ENCODE measurements at regions not wholly inside any gene's neighbourhood (a gene's known extent, or its start where the extent isn't known, plus 50 kb on each side); places are given as distances from the start of the nearest gene placed in this dataset.
"Not testable (repeated sequence)": the region's sequence is repeated elsewhere in the genome, so short reads cannot be mapped to it uniquely, and the experiment has no call there.

GRCh38 chr3:150238048-150238802, 169.9 kb upstream of the TSC22D2 start:
- Histone ChIP-seq H3K9ac (ENCODE audit: low read length) (no peak overlapping the region), H3K4me3 (ENCODE audit: low read depth in 1 of 2, low read length in 2 of 2) (no peak overlapping the region), H3K36me3 (ENCODE audit: insufficient read depth, low read length) (no peaks in the 10 kb centered on the region), H3K27ac (ENCODE audit: low read depth, low read length) (no peak overlapping the region), H3K4me1 (ENCODE audit: insufficient read depth, low read length) (peaks cover 54% of the 10 kb centered on the region), H3K9me3 (ENCODE audit: low read length) (no peaks in the 10 kb centered on the region), H3K27me3 (ENCODE audit: control insufficient read depth in 1 of 2, insufficient read depth in 2 of 2, low read length in 2 of 2) (no peaks in the 10 kb centered on the region)

- Histone ChIP-seq H3K36me3 (ENCODE audit: insufficient read depth, low read length) (no peaks in the 10 kb centered on the region), H3K27ac (ENCODE audit: low read depth, low read length) (no peak overlapping the region), H3K9me3 (ENCODE audit: low read length) (no peaks in the 10 kb centered on the region), H3K27me3 (ENCODE audit: control insufficient read depth in 1 of 2, insufficient read depth in 2 of 2, low read length in 2 of 2) (no peaks in the 10 kb centered on the region), H3K4me3 (ENCODE audit: low read depth in 1 of 2, low read length in 2 of 2) (peak overlapping the region in 1 of 2 donors; percentile 5), H3K9ac (ENCODE audit: low read length) (no peak overlapping the region), H3K4me1 (ENCODE audit: insufficient read depth, low read length) (peaks cover 59% of the 10 kb centered on the region)
These were observed 170.6 kb upstream of the TSC22D2 start for GRCh38 chr3:150237490-150237889.

GRCh38 chr3:150236316-150237082, 171.6 kb upstream of the TSC22D2 start:
- H3K9ac ChIP-seq (ENCODE audit: low read length), result no peak overlapping the region
- H3K27ac ChIP-seq (ENCODE audit: low read depth, low read length), result no peak overlapping the region
- H3K36me3 ChIP-seq (ENCODE audit: insufficient read depth, low read length), result no peaks in the 10 kb centered on the region
- H3K4me3 ChIP-seq (ENCODE audit: low read depth in 1 of 2, low read length in 2 of 2), result no peak overlapping the region
- no peaks in the 10 kb centered on the region for H3K9me3 ChIP-seq (ENCODE audit: low read length)
- H3K4me1 ChIP-seq (ENCODE audit: insufficient read depth, low read length), result peaks cover 53% of the 10 kb centered on the region
- H3K27me3 ChIP-seq (ENCODE audit: control insufficient read depth in 1 of 2, insufficient read depth in 2 of 2, low read length in 2 of 2), result no peaks in the 10 kb centered on the region

GRCh38 chr3:150235799-150236198, 172.3 kb upstream of the TSC22D2 start:
- H3K9ac ChIP-seq (ENCODE audit: low read length), result no peak overlapping the region
- peaks cover 53% of the 10 kb centered on the region for H3K4me1 ChIP-seq (ENCODE audit: insufficient read depth, low read length)
- H3K27ac ChIP-seq (ENCODE audit: low read depth, low read length), result peak overlapping the region; percentile 27
- H3K4me3 ChIP-seq (ENCODE audit: low read depth in 1 of 2, low read length in 2 of 2), result no peak overlapping the region
- no peaks in the 10 kb centered on the region for H3K36me3 ChIP-seq (ENCODE audit: insufficient read depth, low read length)
- no peaks in the 10 kb centered on the region for H3K27me3 ChIP-seq (ENCODE audit: control insufficient read depth in 1 of 2, insufficient read depth in 2 of 2, low read length in 2 of 2)
- no peaks in the 10 kb centered on the region for H3K9me3 ChIP-seq (ENCODE audit: low read length)

GRCh38 chr3:150232992-150233451, 175.1 kb upstream of the TSC22D2 start:
- Histone ChIP-seq H3K27me3 (ENCODE audit: control insufficient read depth in 1 of 2, insufficient read depth in 2 of 2, low read length in 2 of 2) (no peaks in the 10 kb centered on the region), H3K4me1 (ENCODE audit: insufficient read depth, low read length) (peaks cover 41% of the 10 kb centered on the region), H3K36me3 (ENCODE audit: insufficient read depth, low read length) (no peaks in the 10 kb centered on the region), H3K9ac (ENCODE audit: low read length) (no peak overlapping the region), H3K27ac (ENCODE audit: low read depth, low read length) (peak overlapping the region; percentile 38), H3K9me3 (ENCODE audit: low read length) (no peaks in the 10 kb centered on the region), H3K4me3 (ENCODE audit: low read depth in 1 of 2, low read length in 2 of 2) (no peak overlapping the region)

- Histone ChIP-seq H3K4me3 (ENCODE audit: low read depth in 1 of 2, low read length in 2 of 2) (no peak overlapping the region), H3K27me3 (ENCODE audit: control insufficient read depth in 1 of 2, insufficient read depth in 2 of 2, low read length in 2 of 2) (no peaks in the 10 kb centered on the region), H3K9ac (ENCODE audit: low read length) (no peak overlapping the region), H3K36me3 (ENCODE audit: insufficient read depth, low read length) (no peaks in the 10 kb centered on the region), H3K4me1 (ENCODE audit: insufficient read depth, low read length) (peaks cover 12% of the 10 kb centered on the region), H3K27ac (ENCODE audit: low read depth, low read length) (no peak overlapping the region), H3K9me3 (ENCODE audit: low read length) (no peaks in the 10 kb centered on the region)
These were observed 178.1 kb upstream of the TSC22D2 start for GRCh38 chr3:150230037-150230436.

- H3K36me3 ChIP-seq (ENCODE audit: insufficient read depth, low read length); H3K27ac ChIP-seq (ENCODE audit: low read depth, low read length); H3K4me1 ChIP-seq (ENCODE audit: insufficient read depth, low read length); H3K9me3 ChIP-seq (ENCODE audit: low read length); H3K9ac ChIP-seq (ENCODE audit: low read length); H3K27me3 ChIP-seq (ENCODE audit: control insufficient read depth in 1 of 2, insufficient read depth in 2 of 2, low read length in 2 of 2); H3K4me3 ChIP-seq (ENCODE audit: low read depth in 1 of 2, low read length in 2 of 2): not testable (repeated sequence)
These were observed 179.5 kb upstream of the TSC22D2 start for GRCh38 chr3:150228626-150229025.

GRCh38 chr3:150227839-150228238, 180.3 kb upstream of the TSC22D2 start:
- H3K4me1 ChIP-seq (ENCODE audit: insufficient read depth, low read length), result peaks cover under 1% of the 10 kb centered on the region
- no peak overlapping the region for H3K27ac ChIP-seq (ENCODE audit: low read depth, low read length)
- no peak overlapping the region for H3K9ac ChIP-seq (ENCODE audit: low read length)
- H3K27me3 ChIP-seq (ENCODE audit: control insufficient read depth in 1 of 2, insufficient read depth in 2 of 2, low read length in 2 of 2), result no peaks in the 10 kb centered on the region
- no peaks in the 10 kb centered on the region for H3K9me3 ChIP-seq (ENCODE audit: low read length)
- no peaks in the 10 kb centered on the region for H3K36me3 ChIP-seq (ENCODE audit: insufficient read depth, low read length)
- H3K4me3 ChIP-seq (ENCODE audit: low read depth in 1 of 2, low read length in 2 of 2), result no peak overlapping the region

GRCh38 chr3:150225986-150226385, 182.1 kb upstream of the TSC22D2 start:
- Histone ChIP-seq H3K27me3 (ENCODE audit: control insufficient read depth in 1 of 2, insufficient read depth in 2 of 2, low read length in 2 of 2) (no peaks in the 10 kb centered on the region), H3K4me3 (ENCODE audit: low read depth in 1 of 2, low read length in 2 of 2) (no peak overlapping the region), H3K9ac (ENCODE audit: low read length) (no peak overlapping the region), H3K4me1 (ENCODE audit: insufficient read depth, low read length) (no peaks in the 10 kb centered on the region), H3K9me3 (ENCODE audit: low read length) (no peaks in the 10 kb centered on the region), H3K27ac (ENCODE audit: low read depth, low read length) (no peak overlapping the region), H3K36me3 (ENCODE audit: insufficient read depth, low read length) (no peaks in the 10 kb centered on the region)

- H3K36me3 ChIP-seq (ENCODE audit: insufficient read depth, low read length), result no peaks in the 10 kb centered on the region
- no peak overlapping the region for H3K9ac ChIP-seq (ENCODE audit: low read length)
- no peak overlapping the region for H3K4me3 ChIP-seq (ENCODE audit: low read depth in 1 of 2, low read length in 2 of 2)
- no peak overlapping the region for H3K27ac ChIP-seq (ENCODE audit: low read depth, low read length)
- no peaks in the 10 kb centered on the region for H3K27me3 ChIP-seq (ENCODE audit: control insufficient read depth in 1 of 2, insufficient read depth in 2 of 2, low read length in 2 of 2)
- no peaks in the 10 kb centered on the region for H3K9me3 ChIP-seq (ENCODE audit: low read length)
- H3K4me1 ChIP-seq (ENCODE audit: insufficient read depth, low read length), result peaks cover 3% of the 10 kb centered on the region
These were observed 184.5 kb upstream of the TSC22D2 start for GRCh38 chr3:150223558-150223957.

GRCh38 chr3:150222691-150223489, 185.2 kb upstream of the TSC22D2 start:
- Histone ChIP-seq H3K27ac (ENCODE audit: low read depth, low read length) (no peak overlapping the region), H3K9ac (ENCODE audit: low read length) (no peak overlapping the region), H3K36me3 (ENCODE audit: insufficient read depth, low read length) (no peaks in the 10 kb centered on the region), H3K27me3 (ENCODE audit: control insufficient read depth in 1 of 2, insufficient read depth in 2 of 2, low read length in 2 of 2) (no peaks in the 10 kb centered on the region), H3K9me3 (ENCODE audit: low read length) (no peaks in the 10 kb centered on the region), H3K4me1 (ENCODE audit: insufficient read depth, low read length) (peaks cover 3% of the 10 kb centered on the region), H3K4me3 (ENCODE audit: low read depth in 1 of 2, low read length in 2 of 2) (no peak overlapping the region)
